GM21423 (cell line): ENCODE measurements at regions not wholly inside any gene's neighbourhood (a gene's known extent, or its start where the extent isn't known, plus 50 kb on each side); places are given as distances from the start of the nearest gene placed in this dataset.

Experiments used
- ATAC-seq: cut with Tn5 transposase; IDR thresholded peaks from one replicate; pipeline ENCODE4 v1.9.1; 2021; ENCODE audit warnings: mild to moderate bottlenecking, moderate library complexity; ENCODE audit not compliant: unreplicated experiment

DNA sequence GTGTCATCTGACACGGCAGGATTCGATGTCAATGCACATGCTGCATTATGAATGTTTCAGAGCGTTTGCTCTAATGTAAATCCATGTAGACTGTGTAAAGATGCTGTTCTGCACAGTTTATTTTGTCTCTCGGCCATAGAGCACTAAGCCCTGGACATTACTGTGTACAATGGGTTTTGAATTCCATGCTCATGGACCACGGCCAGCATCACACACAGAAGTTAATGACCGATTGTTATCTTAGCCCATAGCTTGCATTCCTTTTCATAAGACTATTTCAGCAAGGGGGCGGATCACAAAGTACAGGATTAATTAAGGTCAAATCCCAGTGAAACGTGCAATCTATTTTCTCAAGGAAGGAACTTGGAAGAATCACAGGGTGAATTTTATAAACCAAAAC lies 286.1 kb upstream of the TENM3 start:
- ATAC-seq, result no peak

DNA sequence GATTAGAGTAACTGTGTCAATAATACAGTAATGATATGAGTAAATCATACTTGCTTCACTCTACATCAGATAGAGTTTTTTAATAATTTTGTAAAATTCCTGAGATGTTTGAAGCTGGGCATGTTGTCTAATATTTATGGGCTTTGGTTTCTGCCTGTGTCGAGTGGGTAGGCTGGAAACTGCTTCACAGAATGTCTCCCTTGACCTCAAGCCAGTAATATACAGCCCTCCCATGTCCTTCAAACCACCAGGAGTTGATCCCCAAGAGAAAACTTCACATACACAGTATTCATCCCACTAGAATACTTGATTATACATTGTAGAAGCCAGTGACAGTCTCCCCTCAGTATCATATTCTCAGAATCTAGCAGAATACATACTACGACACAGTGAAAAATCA lies 284.8 kb upstream of the TENM3 start:
- no peak for ATAC-seq

DNA sequence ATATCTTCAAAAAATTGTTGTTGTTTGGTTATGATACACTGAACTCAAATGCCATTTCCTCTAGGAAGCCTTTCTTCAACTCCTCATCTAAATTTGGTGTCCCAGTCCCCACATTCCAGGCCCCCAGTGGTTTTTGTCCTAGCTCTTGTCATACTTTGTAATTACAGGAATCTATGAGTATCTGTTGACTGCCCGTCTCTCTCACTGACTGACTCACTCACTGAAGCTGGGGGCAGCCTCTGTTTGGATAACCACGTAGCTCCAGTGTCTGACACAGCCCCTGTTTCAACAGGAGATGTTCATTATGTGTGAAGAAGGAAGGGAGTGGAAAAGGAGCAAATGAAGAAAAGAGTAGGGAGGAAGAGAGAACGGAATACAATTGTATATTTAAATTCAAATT lies 284.1 kb upstream of the TENM3 start:
- ATAC-seq, result no peak

DNA sequence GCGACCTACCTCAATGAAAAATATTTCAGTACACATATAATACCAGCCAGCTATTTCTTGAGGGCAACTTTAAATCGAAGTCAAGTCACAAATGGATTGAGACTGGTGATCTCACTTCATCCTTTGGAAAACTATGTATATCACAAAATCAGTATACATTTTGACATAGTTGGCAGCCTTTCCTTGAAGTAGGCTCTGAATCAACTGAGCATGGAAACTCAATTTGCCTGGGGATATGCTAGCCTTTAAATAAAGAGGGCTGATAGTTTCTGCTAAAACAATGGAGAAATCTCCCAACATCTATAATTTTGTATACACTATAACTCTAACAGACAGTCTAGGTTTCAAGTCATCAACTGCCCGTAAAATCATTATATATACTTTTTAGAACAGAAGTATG lies 282.8 kb upstream of the TENM3 start:
- ATAC-seq, result no peak

DNA sequence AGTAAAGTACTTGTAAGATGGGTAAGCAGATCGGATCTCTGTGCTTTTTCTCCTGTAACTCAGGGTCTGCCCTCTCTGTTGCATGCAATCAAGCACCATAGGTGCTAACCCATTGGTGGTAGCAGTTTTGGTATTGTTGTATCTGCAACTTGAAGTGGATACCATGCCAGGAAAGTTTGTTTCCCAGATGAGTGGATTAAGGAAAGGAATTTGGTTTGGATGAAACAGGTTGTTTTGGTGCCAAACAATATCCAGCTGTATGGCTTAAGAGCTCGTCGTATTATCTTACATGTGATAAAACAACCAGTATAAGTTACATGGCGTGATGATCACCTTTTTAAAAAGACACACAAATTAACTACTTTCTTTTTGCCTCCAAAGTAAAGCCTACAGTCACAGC lies 280.9 kb upstream of the TENM3 start:
- no peak for ATAC-seq

DNA sequence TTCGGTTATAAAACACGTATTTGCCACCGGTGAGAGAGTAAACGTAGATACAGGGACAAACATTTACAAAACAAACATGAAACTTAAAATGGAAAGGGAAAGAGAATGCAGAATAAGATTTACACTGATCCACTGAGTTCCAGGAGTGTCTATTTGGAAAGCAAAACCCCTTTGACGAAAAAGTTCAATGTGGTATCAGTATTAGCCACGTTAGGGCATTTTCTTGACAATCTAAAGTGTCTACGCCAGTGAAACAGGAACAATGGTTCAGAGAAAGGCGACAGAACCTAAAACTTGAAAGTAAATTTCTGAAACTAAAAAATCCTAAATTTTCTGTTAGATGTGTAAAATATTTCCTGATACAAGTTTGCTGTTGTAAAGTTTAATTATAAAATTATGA lies 278.5 kb upstream of the TENM3 start:
- ATAC-seq, result no peak

DNA sequence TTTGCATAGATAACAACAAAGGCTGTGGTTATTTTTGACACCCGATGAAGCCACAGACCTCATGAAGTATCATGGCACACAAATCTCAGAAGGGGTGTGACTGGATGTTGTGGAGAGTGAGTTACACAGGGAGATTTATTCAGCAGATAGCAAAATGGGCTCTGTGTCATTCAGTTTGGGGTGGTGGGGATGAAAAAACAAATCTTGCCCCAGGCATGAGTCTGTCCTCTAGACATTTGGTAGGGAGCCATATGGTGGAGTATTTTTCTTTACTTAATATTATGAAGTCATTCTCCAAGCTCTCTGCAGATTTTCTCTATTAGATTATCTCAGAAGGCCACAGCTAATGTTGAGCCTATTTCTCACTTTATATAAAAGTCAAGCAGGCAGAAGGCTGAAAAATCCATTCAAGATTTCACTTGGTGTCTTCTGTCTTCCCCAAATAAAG lies 277.1 kb upstream of the TENM3 start:
- ATAC-seq, result no peak

DNA sequence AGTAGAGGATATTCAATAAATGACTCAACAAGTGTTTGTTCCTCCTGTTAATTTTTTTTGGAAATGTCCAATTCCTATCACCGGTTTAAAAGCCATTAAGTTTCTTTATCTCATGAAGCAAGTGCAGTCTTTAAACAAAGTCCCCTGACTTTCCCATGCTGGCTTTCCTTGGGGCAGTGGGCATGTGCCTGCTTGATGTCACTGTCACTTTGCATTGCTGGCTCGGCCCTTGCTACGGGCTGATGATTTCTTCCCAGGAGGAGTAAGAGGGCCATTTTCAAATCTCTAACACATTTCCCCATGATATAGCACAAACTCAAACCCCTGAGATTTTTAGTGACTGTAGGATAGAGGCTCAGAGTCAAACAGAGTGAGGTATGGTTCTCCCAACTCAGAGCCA lies 275.8 kb upstream of the TENM3 start:
- ATAC-seq, result no peak

DNA sequence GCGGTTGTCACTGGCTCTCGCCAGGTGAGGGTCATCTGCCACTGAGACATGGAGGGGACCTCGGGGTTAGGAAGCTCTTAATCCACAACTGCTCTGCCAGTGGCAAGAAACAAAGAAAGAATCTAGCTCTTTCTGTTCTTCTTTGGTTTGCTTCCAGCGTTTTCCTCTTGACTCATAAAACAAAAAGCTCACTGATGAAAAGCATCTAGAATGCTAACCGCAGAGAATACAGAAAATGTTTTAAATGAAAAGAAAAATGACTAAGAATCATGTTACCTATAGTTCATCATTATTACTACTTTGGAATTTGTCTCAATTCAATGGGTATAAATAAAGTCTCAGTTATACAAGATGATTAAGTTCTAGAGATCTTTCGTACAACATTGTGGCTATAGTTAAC lies 274.8 kb upstream of the TENM3 start:
- no peak for ATAC-seq

DNA sequence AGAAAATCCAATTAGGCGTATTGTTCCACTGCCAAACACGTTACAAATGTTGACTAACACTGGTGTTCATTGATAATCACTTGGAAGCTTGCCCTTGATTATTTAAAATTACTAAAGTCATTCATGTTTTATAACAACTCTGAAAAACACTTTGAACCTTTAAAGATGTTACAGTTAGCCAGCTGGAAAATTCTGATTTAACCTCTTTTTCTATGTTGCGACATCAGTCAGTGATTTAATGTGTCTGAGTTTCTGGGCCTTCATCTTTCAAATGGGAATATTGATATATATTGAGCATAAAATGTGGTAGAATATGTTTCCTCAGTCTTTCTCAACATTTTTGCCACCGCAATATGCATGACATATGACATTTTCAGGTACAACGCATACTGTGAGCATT lies 274.1 kb upstream of the TENM3 start:
- no peak for ATAC-seq

DNA sequence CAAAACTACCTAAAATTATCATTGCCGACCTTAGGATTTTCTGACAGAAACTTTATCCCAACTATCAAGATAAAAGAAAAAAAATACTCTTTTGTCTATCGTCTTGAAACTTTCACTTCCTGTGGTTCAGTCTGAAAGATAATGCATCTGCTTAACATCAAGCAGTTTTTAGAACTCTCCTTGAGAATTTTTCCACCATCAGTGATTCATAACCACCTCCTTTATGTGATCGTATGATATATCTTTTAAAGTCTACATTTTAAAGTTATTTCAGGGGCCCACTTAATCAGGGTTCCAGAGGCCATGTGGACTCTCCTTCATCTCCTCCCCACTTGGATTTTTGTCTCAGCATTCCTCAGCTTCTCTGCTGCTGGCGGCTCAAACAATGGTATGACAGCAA lies 272.8 kb upstream of the TENM3 start:
- no peak for ATAC-seq

DNA sequence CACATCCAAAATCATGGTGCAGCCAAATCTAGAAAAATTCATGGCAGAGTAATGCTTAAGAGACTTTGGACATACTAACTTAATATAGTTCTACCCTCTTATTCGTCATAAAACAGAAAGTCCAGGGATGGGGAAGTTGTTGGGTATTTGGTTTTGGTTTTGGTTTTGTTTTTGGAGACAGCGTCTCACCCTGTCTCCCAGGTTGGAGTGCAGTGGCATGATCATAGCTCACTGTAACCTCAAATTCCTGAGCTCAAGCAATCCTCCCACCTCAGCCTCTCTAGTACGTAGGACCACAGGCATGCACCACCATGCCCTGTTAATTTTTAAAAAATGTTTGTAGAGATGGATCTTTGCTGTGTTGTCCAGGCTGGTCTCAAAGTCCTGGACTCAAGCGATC lies 271.8 kb upstream of the TENM3 start:
- ATAC-seq, result peak; percentile 85

DNA sequence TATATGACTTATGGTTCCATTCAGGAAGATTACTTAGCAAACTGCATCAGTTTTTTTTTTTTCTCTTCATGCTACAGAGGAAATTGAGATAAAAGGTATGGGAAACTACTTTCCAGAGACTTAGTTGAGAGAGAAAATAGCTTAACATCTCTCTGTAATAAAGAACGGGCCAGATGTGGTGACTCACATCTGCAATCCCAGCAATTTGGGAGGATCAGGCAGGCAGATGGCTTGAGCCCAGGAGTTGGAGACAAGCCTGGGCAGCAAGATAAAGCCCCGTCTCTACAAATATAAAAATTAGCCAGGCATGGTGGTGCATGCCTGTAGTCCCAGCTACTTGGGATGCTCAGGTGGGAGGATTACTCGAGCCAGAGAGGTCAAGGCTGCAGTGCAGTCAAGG lies 271.2 kb upstream of the TENM3 start:
- no peak for ATAC-seq

DNA sequence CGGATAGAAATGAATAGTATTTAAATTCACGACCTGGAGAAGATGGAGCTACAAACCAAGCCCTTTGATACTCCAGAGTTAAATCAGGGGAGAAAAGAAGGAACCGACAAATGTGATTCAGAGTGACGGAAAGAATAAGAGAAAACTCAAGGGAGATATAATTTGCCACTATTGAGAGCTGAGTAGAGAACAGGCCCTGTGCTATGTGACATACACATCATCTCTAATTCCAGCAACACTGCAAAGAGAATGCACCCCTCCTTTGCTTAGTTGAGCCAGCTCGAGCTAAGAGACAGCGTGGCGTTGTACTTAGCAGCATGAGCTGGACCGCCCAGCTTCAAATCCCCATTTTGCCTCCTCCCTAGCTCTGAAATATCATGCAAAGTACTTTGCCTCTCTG lies 266.4 kb upstream of the TENM3 start:
- no peak for ATAC-seq

DNA sequence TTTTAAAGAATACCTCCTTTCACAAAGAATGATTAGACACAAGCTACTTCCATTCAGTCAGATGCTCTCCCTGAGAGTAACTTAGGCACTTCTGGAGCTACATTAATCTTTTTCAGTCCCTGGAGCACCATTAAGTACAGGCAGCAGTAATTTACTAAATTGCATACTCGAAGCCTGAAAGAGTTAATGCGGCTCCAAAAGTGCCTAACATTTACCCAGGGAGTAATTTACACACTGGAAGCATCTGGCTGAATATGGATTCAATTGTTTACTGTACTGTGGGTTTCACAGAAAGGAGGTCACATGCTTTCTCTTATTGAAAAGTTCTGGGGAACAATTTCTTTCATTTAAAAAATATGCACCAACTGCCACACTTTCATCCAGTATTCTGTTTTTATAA lies 260.8 kb upstream of the TENM3 start:
- ATAC-seq, result no peak

DNA sequence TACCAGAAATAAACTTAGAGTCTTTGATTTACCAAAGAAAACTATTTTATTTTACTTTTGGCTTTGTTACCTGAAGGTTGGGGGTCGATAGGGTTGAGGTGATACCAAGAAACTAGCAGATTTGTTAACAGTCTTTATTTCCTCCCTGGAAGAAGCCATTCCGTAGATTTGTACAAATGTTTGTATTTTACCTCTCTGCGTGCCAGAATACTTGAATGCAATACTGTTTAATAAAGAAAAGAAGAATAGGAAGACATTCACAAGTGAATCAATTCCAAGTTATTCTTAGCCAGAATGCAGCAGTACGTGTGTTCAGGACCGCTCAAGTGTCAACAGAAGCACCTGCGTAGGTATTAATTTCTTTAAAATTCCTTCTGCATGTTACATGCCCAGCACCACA lies 260.3 kb upstream of the TENM3 start:
- ATAC-seq, result no peak

DNA sequence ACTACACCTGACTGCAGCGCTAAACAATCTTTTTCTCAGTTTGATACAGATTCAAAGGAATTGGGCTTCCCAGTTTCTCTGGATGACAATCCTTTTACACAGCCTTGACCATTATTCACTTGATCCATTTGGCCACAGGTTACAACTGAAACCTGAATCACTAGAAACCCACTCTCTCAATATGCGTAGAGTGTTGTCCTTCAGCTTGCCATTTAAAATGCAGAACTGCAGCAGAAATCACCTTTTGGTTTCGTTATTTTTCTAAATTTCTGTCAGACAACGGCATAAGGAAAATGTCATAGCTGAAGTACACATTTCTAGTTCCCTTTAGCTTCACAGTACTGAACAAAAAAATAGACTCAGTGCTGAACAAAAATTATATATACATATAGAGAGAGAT lies 255.8 kb upstream of the TENM3 start:
- no peak for ATAC-seq

DNA sequence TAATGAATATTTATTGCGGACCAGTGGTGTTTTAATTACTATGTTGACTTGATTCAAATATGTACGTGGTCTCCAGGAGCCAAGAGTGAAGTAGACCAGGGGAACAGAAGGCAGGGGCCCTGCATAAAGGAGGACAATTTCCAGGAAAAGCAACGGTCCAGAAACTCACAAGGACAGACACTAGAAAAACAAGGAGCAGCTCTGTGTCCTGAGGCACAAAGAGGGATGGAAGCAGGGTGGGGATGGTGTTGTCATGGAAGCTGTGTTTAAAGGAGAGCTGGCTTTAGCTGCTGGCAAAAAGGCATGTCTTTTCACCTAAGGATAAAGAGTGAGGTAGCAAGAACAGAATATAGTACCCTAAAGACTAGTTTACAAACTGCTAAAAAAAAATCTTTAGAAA lies 254.1 kb upstream of the TENM3 start:
- ATAC-seq, result no peak

DNA sequence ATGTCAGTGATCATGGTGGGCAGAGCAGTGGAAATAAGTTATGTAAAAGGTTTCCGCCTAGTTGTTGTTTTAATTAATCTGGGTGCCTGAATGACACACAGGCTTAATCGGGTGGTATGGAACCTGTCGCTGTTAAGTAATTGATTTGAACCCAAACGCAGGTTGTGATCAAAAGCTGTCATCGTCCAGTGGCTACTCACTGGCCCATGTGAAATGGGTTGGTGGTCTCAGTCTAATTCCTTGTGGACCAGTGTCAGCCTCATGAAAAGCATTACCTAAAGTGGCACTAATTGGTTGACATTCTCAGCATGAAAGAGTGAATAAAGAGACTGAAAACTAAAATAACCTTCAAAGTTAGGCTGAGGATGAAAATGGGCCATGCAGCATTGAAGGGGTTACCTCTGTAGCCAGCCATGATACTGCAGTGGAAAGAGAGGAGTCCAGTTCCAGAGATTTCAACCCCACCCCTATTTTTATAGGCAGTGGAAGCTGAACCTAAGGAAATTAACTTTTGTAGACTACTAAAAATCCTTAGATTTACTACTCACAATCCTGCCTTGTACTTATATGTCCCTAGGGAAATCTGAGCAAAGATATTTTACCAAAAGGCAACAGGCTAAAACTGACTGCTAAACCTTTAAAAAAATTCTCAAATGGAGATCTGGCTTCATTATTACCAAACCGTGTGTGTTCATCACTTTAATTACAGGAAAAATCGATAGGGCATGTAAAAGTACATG lies 251.7 kb upstream of the TENM3 start:
- no peak for ATAC-seq

DNA sequence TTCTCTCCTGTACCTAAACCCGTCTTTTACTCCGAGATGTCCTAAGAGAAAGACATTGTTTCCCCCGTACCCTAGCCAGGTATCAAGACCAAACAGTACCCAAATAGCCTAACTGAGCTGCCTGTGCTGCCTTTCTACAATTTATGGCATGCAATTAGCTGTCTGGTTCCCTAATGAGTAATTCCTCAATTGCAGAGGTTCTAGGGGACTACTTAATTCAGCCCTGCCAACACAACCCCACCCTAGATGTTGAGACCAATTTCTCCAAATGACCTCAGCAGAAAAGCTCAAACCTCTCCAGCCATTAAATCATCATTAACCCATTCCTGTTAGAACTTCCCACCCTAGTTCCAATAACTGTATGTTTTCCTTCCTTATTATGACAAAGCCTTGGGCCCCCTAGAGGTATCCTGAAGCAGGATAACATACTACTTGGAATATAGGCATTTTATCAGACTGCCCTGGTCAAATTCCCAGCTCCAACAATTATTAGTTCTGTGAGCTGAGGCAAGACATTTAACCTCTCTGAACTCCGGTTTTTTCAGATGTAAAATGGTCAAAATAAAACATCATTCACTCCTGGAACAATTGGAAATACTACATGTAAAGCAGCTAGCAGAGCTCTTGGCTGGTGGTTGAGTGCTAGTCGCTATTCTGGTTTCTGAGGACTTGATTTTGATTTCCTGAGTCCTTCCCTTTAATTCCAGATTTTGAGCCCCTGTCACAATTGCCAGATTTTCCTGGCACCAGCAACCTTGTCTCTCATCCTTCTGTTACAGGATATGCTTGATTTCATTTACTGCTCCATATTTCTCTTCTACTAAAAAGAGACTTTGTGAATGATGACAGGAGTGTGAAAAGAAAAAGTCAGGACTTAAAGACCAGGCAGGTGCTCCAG lies 244.6 kb upstream of the TENM3 start:
- no peak for ATAC-seq

DNA sequence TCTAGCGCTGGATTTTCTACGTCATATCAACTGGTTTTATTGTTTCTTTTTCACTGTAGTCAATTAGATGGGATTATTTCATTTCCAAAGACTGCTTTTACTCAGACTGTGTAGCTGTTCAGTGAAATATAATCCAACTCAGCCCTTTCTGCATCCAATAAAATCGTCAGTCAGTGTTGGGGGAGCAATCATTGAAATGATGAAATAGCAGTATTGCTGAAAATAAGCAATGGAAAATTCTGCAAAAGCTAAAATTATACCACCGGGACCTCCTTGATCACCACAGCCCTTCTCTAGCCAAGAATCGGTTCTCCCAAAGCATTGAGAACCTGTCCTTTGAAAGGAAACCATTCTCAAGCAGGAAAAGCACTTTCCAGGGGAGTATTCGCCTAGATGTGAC lies 243.1 kb upstream of the TENM3 start:
- no peak for ATAC-seq

DNA sequence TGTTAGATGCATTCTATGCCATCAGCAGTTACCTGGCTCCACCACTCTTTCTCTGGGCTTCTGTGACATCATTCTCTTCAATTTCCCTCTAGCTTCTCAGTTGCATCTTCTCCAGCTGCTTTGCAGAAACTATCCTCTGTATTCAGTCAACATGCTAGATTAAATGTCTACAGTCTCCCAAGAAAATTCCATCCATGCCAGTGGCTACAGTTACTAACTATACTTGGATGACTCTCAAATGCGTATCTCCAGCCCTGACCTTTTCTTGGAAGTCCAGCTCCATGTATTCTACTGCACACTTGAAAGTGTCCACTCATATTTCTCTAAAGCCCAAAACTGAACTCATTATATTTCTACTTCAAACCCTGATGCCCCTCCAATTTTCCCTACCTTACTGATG lies 232.3 kb upstream of the TENM3 start:
- no peak for ATAC-seq
